H1 (cell line): ENCODE measurements at regions not wholly inside any gene's neighbourhood (a gene's known extent, or its start where the extent isn't known, plus 50 kb on each side); places are given as distances from the start of the nearest gene placed in this dataset.

Source experiments
- CTCF ChIA-PET: fragments of 300-600 bp; sonication (Branson Sonifier 250); formaldehyde crosslinking; loops from one replicate; lab custom pipeline; 2021; ENCODE audit not compliant: partially characterized antibody; lab: Charles Lee
- POLR2A ChIA-PET: fragments of 300-600 bp; sonication (Branson Sonifier 250); formaldehyde crosslinking; loops from one replicate; lab custom pipeline; 2021; ENCODE audit warnings: inconsistent platforms; ENCODE audit not compliant: partially characterized antibody; lab: Charles Lee
- DNase-seq, 2 experiments: peaks; one replicate each; pipeline versions ENCODE4 v3.0.0 to v3.0.0-alpha.2; 2010 to 2022; ENCODE audit warnings: low spot score in 2 of 2, low read depth in 1 of 2, mixed read lengths in 1 of 2
- FAIRE-seq: peaks from 2 replicates; lab custom pipeline; 2011; peaks lifted over from hg19 to GRCh38; lab: Jason Lieb, UNC
- H2AFZ ChIP-seq: 2 replicates; pipeline ENCODE4 v1.8.1; 2012; ENCODE audit warnings: low read length, inconsistent platforms
- H2AK5ac ChIP-seq: 2 replicates; pipeline ENCODE4 v1.6.1; 2013; ENCODE audit warnings: low read depth, low read length
- H2BK120ac ChIP-seq: replicated peaks from 2 replicates; pipeline ENCODE3; 2013; ENCODE audit warnings: low read depth, low read length, inconsistent platforms
- H2BK12ac ChIP-seq: 2 replicates; pipeline ENCODE4 v1.6.1; 2013; ENCODE audit warnings: low read depth, low read length
- H2BK15ac ChIP-seq: 2 replicates; pipeline ENCODE4 v1.6.1; 2013; ENCODE audit warnings: low read length
- H2BK20ac ChIP-seq: 2 replicates; pipeline ENCODE4 v1.6.1; 2013; ENCODE audit warnings: low read length
- H2BK5ac ChIP-seq: 2 replicates; pipeline ENCODE4 v1.6.1; 2013; ENCODE audit warnings: low read depth, low read length
- H3K14ac ChIP-seq: 2 replicates; pipeline ENCODE4 v1.6.1; 2013; ENCODE audit warnings: inconsistent platforms; ENCODE audit not compliant: insufficient read length
- H3K18ac ChIP-seq: 2 replicates; pipeline ENCODE4 v1.6.1; 2013; ENCODE audit warnings: low read length; ENCODE audit errors: extremely low read depth
- H3K23ac ChIP-seq: 2 replicates; pipeline ENCODE4 v1.6.1; 2013; ENCODE audit warnings: inconsistent platforms; ENCODE audit not compliant: insufficient read length
- H3K23me2 ChIP-seq: 2 replicates; pipeline ENCODE4 v1.6.1; 2013; ENCODE audit warnings: low read depth, low read length
- H3K27ac ChIP-seq: 2 replicates; pipeline ENCODE4 v1.6.1; 2011; ENCODE audit warnings: low read depth, low read length, inconsistent platforms
- H3K27me3 ChIP-seq, 4 experiments: replicated peaks in 1 of 4; 1 replicate in 1 of 4; 2 replicates in 3 of 4; pipeline versions ENCODE4 v1.6.1 to v1.8.1; 2011 to 2013; ENCODE audit warnings: low read length in 3 of 4, mild to moderate bottlenecking in 3 of 4, inconsistent platforms in 2 of 4, mixed read lengths in 2 of 4, moderate library complexity in 1 of 4; ENCODE audit not compliant: control insufficient read depth in 3 of 4, insufficient read depth in 3 of 4; ENCODE audit errors: extremely low read depth in 1 of 4
- H3K36me3 ChIP-seq, 4 experiments: 2 replicates each; pipeline versions ENCODE4 v1.6.1 to v1.8.1; 2011 to 2013; ENCODE audit warnings: mild to moderate bottlenecking in 4 of 4, low read length in 3 of 4, moderate library complexity in 2 of 4, control low read depth in 1 of 4, inconsistent platforms in 1 of 4; ENCODE audit not compliant: insufficient read depth in 4 of 4, control insufficient read depth in 2 of 4
- H3K4ac ChIP-seq: replicated peaks from 2 replicates; pipeline ENCODE3; 2013; ENCODE audit warnings: low read length, low read depth, mixed read lengths, inconsistent platforms; ENCODE audit not compliant: insufficient read length
- H3K4me1 ChIP-seq, 4 experiments: replicated peaks in 1 of 4; 1 replicate in 1 of 4; 2 replicates in 3 of 4; pipeline versions ENCODE4 v1.6.1 to v1.8.1; 2011 to 2013; ENCODE audit warnings: low read length in 3 of 4, inconsistent platforms in 2 of 4, mixed read lengths in 1 of 4; ENCODE audit not compliant: insufficient read depth in 4 of 4, control insufficient read depth in 3 of 4
- H3K4me2 ChIP-seq, 2 experiments: 2 replicates each; pipeline versions ENCODE4 v1.6.1 to v1.8.1; 2011 to 2013; ENCODE audit warnings: low read depth in 2 of 2, low read length in 2 of 2, control low read depth in 1 of 2, inconsistent platforms in 1 of 2, mild to moderate bottlenecking in 1 of 2; ENCODE audit not compliant: insufficient read depth in 1 of 2
- H3K4me3 ChIP-seq, 4 experiments: fragments of 200-600, 300-600 bp in 1 of 4; sonication (generic), shearing (Covaris generic), sonication (Bioruptor Twin) in 1 of 4; 2 replicates each; pipeline versions ENCODE4 v1.5.1 to v1.8.1; 2011 to 2016; ENCODE audit warnings: low read length in 4 of 4, low read depth in 3 of 4, control low read depth in 2 of 4, inconsistent platforms in 2 of 4, mild to moderate bottlenecking in 2 of 4, mixed read lengths in 1 of 4, moderate library complexity in 1 of 4; ENCODE audit not compliant: insufficient read depth in 2 of 4; ENCODE audit errors: extremely low read depth in 1 of 4
- H3K56ac ChIP-seq: replicated peaks from 2 replicates; pipeline ENCODE3; 2013; ENCODE audit warnings: low read depth, mild to moderate bottlenecking, mixed read lengths, low read length, inconsistent platforms; ENCODE audit not compliant: insufficient read length
- H3K79me1 ChIP-seq: 2 replicates; pipeline ENCODE4 v1.6.1; 2013; ENCODE audit warnings: low read depth, low read length, control low read depth
- H3K79me2 ChIP-seq, 2 experiments: 2 replicates each; pipeline versions ENCODE4 v1.6.1 to v1.8.1; 2012 to 2013; ENCODE audit warnings: low read length in 2 of 2, mild to moderate bottlenecking in 2 of 2, inconsistent platforms in 1 of 2; ENCODE audit not compliant: insufficient read depth in 2 of 2, control insufficient read depth in 1 of 2
- H3K9ac ChIP-seq, 4 experiments: replicated peaks in 1 of 4; 1 replicate in 1 of 4; 2 replicates in 3 of 4; pipeline versions ENCODE4 v1.6.1 to v1.8.1; 2011 to 2013; ENCODE audit warnings: low read depth in 3 of 4, low read length in 3 of 4, control low read depth in 2 of 4, mild to moderate bottlenecking in 2 of 4, moderate library complexity in 2 of 4, inconsistent platforms in 1 of 4; ENCODE audit errors: extremely low read depth in 1 of 4
- H3K9me3 ChIP-seq, 2 experiments: 2 replicates each; pipeline versions ENCODE4 v1.6.1 to v1.8.1; 2012 to 2013; ENCODE audit warnings: mild to moderate bottlenecking in 2 of 2, moderate library complexity in 2 of 2, control low read depth in 1 of 2, inconsistent platforms in 1 of 2, low read depth in 1 of 2, low read length in 1 of 2, mixed read lengths in 1 of 2; ENCODE audit not compliant: insufficient read depth in 2 of 2
- H4K20me1 ChIP-seq, 2 experiments: replicated peaks in 1 of 2; 2 replicates each; pipeline versions ENCODE3 to v1.8.1; 2011 to 2013; ENCODE audit warnings: inconsistent platforms in 2 of 2, low read length in 2 of 2, mild to moderate bottlenecking in 1 of 2; ENCODE audit not compliant: insufficient read depth in 2 of 2, control insufficient read depth in 1 of 2
- H4K5ac ChIP-seq: 2 replicates; pipeline ENCODE4 v1.6.1; 2013; ENCODE audit warnings: low read length, low read depth, mixed read lengths, inconsistent platforms; ENCODE audit not compliant: insufficient read length
- H4K8ac ChIP-seq: 2 replicates; pipeline ENCODE4 v1.8.0; 2013; ENCODE audit warnings: mild to moderate bottlenecking, moderate library complexity, low read length, inconsistent platforms; ENCODE audit not compliant: insufficient read depth; ENCODE audit errors: extremely low read depth
- H4K91ac ChIP-seq: replicated peaks from 2 replicates; pipeline ENCODE3; 2013; ENCODE audit warnings: low read length, mixed read lengths, inconsistent platforms; ENCODE audit not compliant: insufficient read length
- CHD1 ChIP-seq: IDR thresholded peaks from 2 replicates; pipeline ENCODE4 v1.6.1; 2012; ENCODE audit warnings: low read depth, low read length, improper control_type of control experiment
- CHD2 ChIP-seq: IDR thresholded peaks from 2 replicates; pipeline ENCODE4 v1.6.1; 2012; ENCODE audit warnings: low read length, improper control_type of control experiment
- GTF2F1 ChIP-seq: IDR thresholded peaks from 2 replicates; pipeline ENCODE4 v1.6.1; 2012; ENCODE audit warnings: low read depth, low read length, improper control_type of control experiment, borderline replicate concordance
- MAFK ChIP-seq: IDR thresholded peaks from 2 replicates; pipeline ENCODE4 v1.6.1; 2012; ENCODE audit warnings: low read depth, mild to moderate bottlenecking, improper control_type of control experiment, low read length
- RAD21 ChIP-seq, 2 experiments: IDR thresholded peaks in 1 of 2; conservative IDR thresholded peaks in 1 of 2; 2 replicates each; pipeline ENCODE4 v1.6.1; 2011; ENCODE audit warnings: low read depth in 2 of 2, low read length in 2 of 2, improper control_type of control experiment in 1 of 2, inconsistent platforms in 1 of 2, mild to moderate bottlenecking in 1 of 2, moderate library complexity in 1 of 2
- SP1 ChIP-seq: IDR thresholded peaks from 2 replicates; pipeline ENCODE4 v1.6.1; 2011; ENCODE audit warnings: low read depth, low read length
- WGBS, 2 experiments: shearing (Covaris generic) in 1 of 2; methylation state at CpG; one replicate each; pipeline versions ENCODE4 v1.1.6 to v1.1.7; 2013 to 2015; ENCODE audit warnings: low lambda C conversion rate in 2 of 2, mixed read lengths in 2 of 2, inconsistent platforms in 1 of 2, low coverage in 1 of 2, missing lambda C conversion rate in 1 of 2; ENCODE audit not compliant: insufficient replicate concordance in 2 of 2, insufficient coverage in 1 of 2, insufficient read length in 1 of 2; ENCODE audit errors: extremely low coverage in 1 of 2, missing lambda C conversion rate in 1 of 2; 5-methylcytosine and 5-hydroxymethylcytosine counted together

GRCh38 chr15:62843311-62843710, 199.2 kb upstream of the TPM1 start:
- H2AFZ ChIP-seq = no peak overlapping the region
- FAIRE-seq (no peak), DNase-seq (no peak)
- peaks cover 0 to 5% of the 10 kb centered on the region in 2 experiments; a peak in 1 of 4 replicates for H3K9me3 ChIP-seq
- 0 out of 8 replicates have a peak, but pooled peaks cover 0 to 5% (median 0%) of the 10 kb centered on the region in 4 experiments for H3K36me3 ChIP-seq
- no peak overlapping the region for H2BK20ac ChIP-seq
- no peak for TF ChIP-seq CHD2
- TF ChIP-seq CHD1 = no peak
- TF ChIP-seq RAD21 (IDR thresholded peaks at IDR 0.05 in 1 of 2, conservative IDR thresholded peaks at IDR 0.05 in 1 of 2; ENCODE audit: low read depth in 2 of 2, low read length in 2 of 2) = no peak
- no peak for TF ChIP-seq GTF2F1
- TF ChIP-seq SP1 = no peak
- TF ChIP-seq MAFK = no peak
- no peak overlapping the region for H3K27ac ChIP-seq
- H3K79me1 ChIP-seq = no peaks in the 10 kb centered on the region
- no peaks in the 10 kb centered on the region for H3K23me2 ChIP-seq
- CTCF ChIA-PET = interaction anchor here (0.7 to 7.2 kb wide), 2 partner anchors 59 to 204 kb away, joined by 3 to 58 read pairs; no protein-coding TSS in a partner anchor
- H4K8ac ChIP-seq = no peak overlapping the region
- POLR2A ChIA-PET = interaction anchor here (12.8 kb wide), 1 partner anchor 202 kb away, joined by 195 read pairs; the partner anchor contains the start of gene TPM1
- H4K5ac ChIP-seq = no peak overlapping the region
- WGBS, 2 experiments = 83% methylated on average over 5 of the region's 5 CpGs; no CpG with 5 or more reads in 1 of the 2 experiments
- H3K56ac ChIP-seq = no peak overlapping the region
- no peak overlapping the region for H3K4me3 ChIP-seq
- no peaks in the 10 kb centered on the region for H3K27me3 ChIP-seq
- no peak overlapping the region for H3K4ac ChIP-seq
- H3K18ac ChIP-seq = no peak overlapping the region
- no peak overlapping the region for H2BK5ac ChIP-seq
- H3K4me1 ChIP-seq = peaks cover 2 to 3% (median 2%) of the 10 kb centered on the region in 4 experiments; a peak in 5 of 7 replicates
- no peak overlapping the region for H3K4me2 ChIP-seq
- no peak overlapping the region for H2BK12ac ChIP-seq
- no peak overlapping the region for H4K91ac ChIP-seq
- no peaks in the 10 kb centered on the region for H3K79me2 ChIP-seq
- H4K20me1 ChIP-seq = no peaks in the 10 kb centered on the region
- H3K14ac ChIP-seq = no peak overlapping the region
- H2AK5ac ChIP-seq = no peak overlapping the region
- no peak overlapping the region for H2BK15ac ChIP-seq
- H2BK120ac ChIP-seq = no peak overlapping the region
- H3K9ac ChIP-seq = no peak overlapping the region
- no peak overlapping the region for H3K23ac ChIP-seq
